GM04504 (cell line): ENCODE measurements at regions not wholly inside any gene's neighbourhood (a gene's known extent, or its start where the extent isn't known, plus 50 kb on each side); places are given as distances from the start of the nearest gene placed in this dataset.
"Not testable (repeated sequence)": the region's sequence is repeated elsewhere in the genome, so short reads cannot be mapped to it uniquely, and the experiment has no call there.

Experiments
- DNase-seq: peaks from one replicate; pipeline ENCODE4 v3.0.0-alpha.2; 2012; ENCODE audit warnings: low read depth

DNA sequence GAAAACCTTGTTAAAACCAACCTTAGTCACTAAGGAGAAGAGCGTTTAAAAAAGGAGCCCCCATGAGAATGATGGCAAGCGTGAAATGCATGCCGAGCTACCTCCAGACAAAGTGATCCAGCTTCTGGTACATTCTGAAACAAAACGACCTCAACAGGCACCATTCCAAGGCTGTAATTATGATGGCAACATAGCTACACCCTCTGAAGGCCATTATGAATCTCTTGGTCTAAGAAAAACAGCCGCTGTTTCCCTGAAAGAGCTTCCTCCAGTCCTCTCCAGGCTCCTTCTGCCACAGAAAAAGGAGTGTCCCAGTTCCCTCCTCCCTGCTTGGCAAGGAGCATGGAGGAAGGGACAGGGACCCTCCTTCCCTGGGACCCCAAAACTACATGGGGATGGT, 50.0 kb upstream of the ABLIM1 start:
- DNase-seq, result no peak

DNA sequence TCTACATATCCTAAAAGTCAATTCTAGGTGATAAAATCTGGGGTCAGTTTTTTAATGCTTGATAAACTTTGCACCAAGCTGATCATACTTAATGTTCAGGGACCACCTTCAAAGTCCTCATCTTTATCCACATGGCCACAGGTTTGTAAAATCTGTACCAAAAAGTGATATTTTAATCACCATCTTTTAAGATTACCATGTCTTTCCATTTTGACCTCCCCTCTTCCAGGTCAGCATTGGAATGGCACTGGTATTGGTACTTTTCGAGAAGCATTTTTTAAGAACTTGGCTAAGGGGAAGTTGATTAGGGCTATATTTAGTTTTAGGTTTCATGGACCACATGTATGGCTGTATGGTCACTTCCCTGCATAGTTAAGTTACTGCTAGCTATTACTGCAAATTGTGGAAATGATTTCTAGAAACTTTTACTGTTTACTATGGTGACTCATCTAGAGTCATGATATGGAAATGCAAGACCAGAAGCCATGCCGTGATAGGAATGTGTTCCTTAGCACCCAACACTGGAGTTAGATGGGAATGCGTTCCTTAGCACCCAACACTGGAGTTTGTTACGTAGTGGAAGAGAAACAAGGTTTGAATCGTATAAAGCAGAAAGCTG, 50.8 kb upstream of the ABLIM1 start:
- DNase-seq, result no peak

DNA sequence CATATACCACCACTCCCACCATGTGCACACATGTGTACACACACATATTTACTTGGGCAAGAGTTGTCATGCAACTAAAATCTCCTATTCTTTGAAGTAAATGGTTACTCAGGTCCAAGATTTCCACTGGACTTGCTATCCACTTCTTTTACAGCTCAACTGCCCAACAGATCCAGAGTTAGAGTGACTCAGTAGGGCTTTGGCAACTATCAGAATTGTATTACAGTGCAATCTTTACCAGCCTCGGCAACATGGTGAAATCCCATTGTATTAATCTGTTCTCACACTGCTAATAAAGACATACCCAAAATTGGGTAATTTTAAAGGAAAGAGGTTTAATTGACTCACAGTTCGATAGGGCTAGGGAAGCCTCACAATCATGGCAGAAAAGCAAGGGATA, 51.9 kb upstream of the ABLIM1 start:
- no peak for DNase-seq

DNA sequence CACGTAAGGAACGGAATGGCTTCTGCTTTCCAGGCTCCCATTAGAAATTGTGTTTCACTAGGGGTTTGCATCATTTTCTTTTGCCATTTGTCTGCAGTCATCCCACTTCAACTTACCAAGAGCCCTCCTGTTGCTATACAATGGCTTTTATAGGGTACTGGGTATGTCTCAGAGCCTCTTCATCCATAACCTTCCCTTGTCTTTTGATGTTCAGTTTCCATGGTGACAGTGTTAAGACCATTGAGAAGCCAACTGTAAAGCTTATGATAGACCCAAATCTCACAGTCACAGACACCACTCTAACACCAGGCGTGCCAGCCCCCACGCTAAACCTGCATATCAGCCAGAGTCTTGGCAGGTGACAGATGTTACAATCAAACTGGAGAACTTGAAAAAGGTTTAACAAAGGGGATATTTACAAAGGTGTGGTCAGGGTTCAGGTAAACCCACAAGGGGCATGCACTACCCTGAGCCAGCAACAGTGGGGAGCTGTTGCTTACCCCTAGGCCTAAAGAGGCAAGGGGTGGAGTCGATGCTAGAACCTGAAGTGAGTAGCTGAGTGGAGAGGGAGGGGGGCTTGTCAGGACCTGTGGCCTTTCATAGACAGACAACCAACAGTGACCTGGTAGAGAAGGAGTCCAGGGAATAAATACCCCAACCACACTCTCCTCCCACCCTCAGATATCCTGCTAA, 53.2 kb upstream of the ABLIM1 start:
- DNase-seq, result no peak

DNA sequence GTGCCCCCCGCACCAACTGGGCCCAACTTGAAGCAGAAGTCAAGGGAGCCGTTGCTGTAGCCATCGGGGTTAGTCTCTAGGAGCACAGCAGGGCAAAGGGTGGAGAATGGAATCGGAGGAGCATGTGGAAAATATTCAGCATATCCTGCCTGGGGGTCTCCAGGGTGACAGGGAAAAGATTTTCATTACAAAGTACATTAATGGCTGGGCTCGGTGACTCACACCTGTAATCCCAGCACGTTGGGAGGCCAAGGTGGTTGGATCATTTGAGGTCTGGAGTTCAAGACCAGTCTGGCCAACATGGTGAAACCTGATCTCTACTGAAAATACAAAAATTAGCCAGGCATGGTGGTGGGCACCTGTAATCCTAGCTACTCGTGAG, 53.8 kb upstream of the ABLIM1 start:
- DNase-seq, result no peak

DNA sequence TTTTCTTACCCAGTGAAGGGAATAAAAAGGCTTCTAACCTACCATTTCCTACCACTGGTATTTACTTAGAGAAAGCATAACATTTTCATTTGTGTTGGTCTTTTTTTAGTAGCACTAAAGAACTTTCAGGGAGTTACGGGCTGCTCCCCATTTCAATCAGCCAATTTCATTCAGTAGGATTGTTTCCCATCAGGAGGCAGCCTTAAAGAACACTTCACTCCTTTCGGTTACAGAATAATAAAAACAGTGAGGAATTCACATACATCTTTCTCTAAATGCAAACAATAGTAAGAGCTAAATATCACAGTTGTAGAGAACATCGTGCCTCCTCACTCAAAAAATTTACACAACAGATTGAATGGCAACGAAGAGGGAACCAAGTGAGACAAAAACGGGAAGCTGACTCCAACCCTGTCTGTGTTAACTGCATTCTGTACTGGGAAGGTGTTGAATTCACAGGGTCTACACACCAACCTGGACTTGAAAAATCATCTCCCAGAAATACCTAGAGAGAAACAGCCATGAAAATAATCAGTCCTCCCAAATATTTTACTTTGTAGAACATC, 55.5 kb upstream of the ABLIM1 start:
- no peak for DNase-seq

DNA sequence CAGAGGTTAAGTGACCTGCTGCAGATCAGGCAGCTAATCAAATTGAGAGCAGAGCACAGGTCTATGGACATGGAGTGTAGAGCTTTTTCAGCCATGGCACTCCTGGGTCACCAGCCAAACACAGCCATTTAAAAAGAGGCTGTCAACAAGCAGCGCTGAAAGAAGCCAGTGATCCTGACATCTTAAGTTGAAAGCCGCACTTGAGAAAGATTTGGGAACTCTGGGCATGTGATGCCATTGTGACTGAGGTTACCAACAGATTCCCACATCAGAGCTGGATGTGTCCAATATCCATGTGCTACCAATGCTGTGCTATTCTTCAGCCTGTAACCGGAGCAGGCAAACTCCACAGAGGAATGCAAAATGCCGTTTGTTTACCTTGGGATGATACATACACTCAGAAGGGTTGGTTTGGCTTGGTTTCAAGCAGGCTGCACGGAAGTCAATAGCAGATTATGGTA, 56.2 kb upstream of the ABLIM1 start:
- DNase-seq, result no peak

GRCh38 chr10:114715171-114715670, 57.1 kb upstream of the ABLIM1 start:
- DNase-seq, result no peak

- no peak for DNase-seq
These were observed 58.8 kb upstream of the ABLIM1 start for GRCh38 chr10:114716811-114717404.

- not testable (repeated sequence) for DNase-seq
These were observed 59.8 kb upstream of the ABLIM1 start for GRCh38 chr10:114717881-114718280.

GRCh38 chr10:114718374-114718773, 60.3 kb upstream of the ABLIM1 start:
- DNase-seq, result no peak

- DNase-seq, result no peak
These were observed 61.2 kb upstream of the ABLIM1 start for GRCh38 chr10:114719311-114719710.

- not testable (repeated sequence) for DNase-seq
These were observed 61.9 kb upstream of the ABLIM1 start for GRCh38 chr10:114720023-114720422.

- DNase-seq, result no peak
These were observed 62.7 kb upstream of the ABLIM1 start for GRCh38 chr10:114720685-114721278.

DNA sequence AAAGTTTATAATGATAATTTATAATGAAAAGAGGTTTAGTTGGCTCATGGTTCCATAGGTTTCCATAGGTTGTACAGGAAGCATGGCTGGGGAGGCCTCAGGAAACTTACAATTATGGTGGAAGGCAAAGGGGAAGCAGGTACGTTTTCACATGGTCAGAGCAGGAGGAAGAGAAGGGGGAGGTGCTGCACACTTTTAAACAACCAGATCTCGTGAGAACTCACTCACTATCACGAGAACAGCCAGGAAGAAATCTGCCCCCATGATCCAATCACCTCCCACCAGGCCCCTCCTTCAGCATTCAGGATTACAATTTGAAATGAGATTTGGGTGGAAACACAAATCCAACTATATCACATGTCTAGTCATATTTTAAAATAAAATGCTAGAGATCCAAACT, 64.1 kb upstream of the ABLIM1 start:
- not testable (repeated sequence) for DNase-seq

DNA sequence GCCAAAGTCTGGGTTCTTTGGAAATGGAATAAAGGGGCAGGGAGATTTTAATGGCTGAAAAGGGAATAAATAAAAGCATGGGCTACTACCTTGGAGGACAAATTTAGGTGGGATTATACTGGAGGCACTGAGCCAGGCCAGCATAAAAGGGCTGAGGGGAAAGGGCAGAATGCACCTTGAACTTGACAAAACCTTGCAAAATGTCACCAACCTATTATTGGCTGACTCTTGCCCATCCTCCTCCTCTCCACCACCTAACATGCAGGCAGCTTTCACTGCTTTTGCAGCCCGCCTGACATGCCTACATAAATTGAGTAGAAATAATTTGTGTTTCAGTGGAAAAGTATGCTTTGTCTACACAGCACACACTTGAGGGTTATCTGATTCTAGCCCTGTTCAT, 65.3 kb upstream of the ABLIM1 start:
- no peak for DNase-seq

- DNase-seq, result no peak
These were observed 66.1 kb upstream of the ABLIM1 start for GRCh38 chr10:114723991-114724715.

DNA sequence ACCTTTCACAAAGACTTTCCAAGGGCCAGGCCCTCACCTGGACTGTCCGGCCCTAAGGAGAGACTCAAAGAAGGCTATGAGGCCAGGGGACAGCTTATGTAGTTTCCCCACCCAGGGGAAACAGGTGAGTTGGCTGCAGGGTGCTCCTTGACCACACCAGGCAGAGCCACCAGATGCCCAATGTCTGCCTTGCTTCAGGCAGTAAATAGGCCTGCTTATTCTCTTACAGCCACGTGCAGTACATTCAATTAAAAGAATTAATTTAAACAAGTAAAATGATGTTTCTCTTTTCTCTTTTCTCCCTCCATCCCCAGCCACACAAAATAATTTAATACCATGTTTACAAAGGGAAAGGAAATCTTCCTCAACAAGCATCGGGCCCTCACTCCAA, 66.6 kb upstream of the ABLIM1 start:
- DNase-seq, result no peak

- no peak for DNase-seq
These were observed 68.8 kb upstream of the ABLIM1 start for GRCh38 chr10:114726820-114727271.

DNA sequence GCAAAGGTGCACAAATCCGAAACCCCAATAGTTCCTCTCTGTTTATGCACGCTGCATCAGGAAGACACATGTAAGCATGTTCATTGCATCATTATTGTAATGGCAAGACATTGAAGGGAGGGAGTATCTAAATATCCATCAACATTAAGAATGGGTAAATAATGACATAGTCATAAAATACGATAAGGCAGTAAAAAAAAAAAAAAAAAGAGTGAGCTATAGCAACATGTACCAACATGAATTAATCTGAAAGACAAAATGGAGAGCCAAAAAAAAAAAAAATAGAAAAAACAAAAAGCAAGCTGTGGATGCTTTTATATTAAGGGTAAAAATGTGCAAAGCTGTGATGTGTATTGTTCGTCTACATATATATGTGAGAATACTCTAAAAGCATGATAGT, 70.2 kb upstream of the ABLIM1 start:
- DNase-seq, result no peak

DNA sequence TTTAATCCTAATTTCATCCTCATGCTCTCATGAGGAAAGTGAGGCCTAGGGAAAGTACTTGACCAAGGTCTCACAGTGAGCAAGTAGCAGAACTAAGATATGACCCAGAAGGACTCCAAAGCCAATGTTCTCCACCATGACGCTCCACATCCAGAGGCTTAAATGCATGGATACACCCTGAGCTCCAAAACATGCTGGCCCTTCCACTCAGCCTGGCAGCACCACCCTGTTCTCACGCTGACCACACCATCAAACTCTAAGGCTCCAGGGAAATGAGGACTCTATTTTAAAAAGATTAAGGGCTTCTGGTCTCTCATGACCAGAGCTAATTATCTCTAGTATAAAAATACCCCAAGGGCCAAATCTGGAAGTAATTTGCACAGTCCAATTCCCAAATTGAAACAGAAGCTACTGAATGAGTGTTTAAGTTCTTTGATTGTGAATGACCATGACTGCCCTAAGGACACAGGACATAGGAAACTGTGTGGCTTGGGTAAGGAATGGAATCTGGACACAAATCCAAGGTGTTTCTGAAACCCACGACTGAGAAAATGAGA, 71.1 kb upstream of the ABLIM1 start:
- DNase-seq, result no peak

- no peak for DNase-seq
These were observed 72.2 kb upstream of the ABLIM1 start for GRCh38 chr10:114730291-114730690.
